HAP-1 (cell line): ENCODE measurements at regions not wholly inside any gene's neighbourhood (a gene's known extent, or its start where the extent isn't known, plus 50 kb on each side); places are given as distances from the start of the nearest gene placed in this dataset.

Source experiments
- DNase-seq, 2 experiments: peaks; one replicate each; pipeline ENCODE4 v3.0.0-alpha.2; 2016 to 2020; ENCODE audit warnings: low spot score in 2 of 2
- H3K27me3 ChIP-seq: fragments of 250-450 bp; sonication (Bioruptor Pico); 2 replicates; pipeline ENCODE4 v1.5.1; 2020; ENCODE audit warnings: low read depth, mild to moderate bottlenecking, moderate library complexity
- H3K36me3 ChIP-seq: fragments of 250-450 bp; sonication (Bioruptor Pico); replicated peaks from 2 replicates; pipeline ENCODE4 v1.5.1; 2020; ENCODE audit warnings: mild to moderate bottlenecking
- H3K4me1 ChIP-seq: fragments of 250-450 bp; sonication (Bioruptor Pico); 2 replicates; pipeline ENCODE4 v1.5.1; 2020; ENCODE audit warnings: mild to moderate bottlenecking
- H3K4me3 ChIP-seq: fragments of 250-450 bp; sonication (Bioruptor Pico); 2 replicates; pipeline ENCODE4 v1.5.1; 2020; ENCODE audit warnings: mild to moderate bottlenecking, moderate library complexity
- H3K9me3 ChIP-seq: fragments of 250-450 bp; sonication (Bioruptor Pico); 2 replicates; pipeline ENCODE4 v1.5.1; 2020; ENCODE audit warnings: mild to moderate bottlenecking, moderate library complexity
- in situ Hi-C: fragments of 300-500 bp; cut with MboI; formaldehyde crosslinking; loops from 3 replicates; pipeline ENCODE4 v1.14.3; 2020; ENCODE audit warnings: low sequenced_read_pairs, inconsistent platforms, mixed read lengths

- in situ Hi-C loops = no loop called here
- Histone ChIP-seq H3K4me3 (no peak overlapping the region), H3K27me3 (no peaks in the 10 kb centered on the region; the same call in 1 of the 2 replicates), H3K4me1 (no peaks in the 10 kb centered on the region), H3K9me3 (no peaks in the 10 kb centered on the region), H3K36me3 (no peaks in the 10 kb centered on the region)
- DNase-seq = no peak
These were observed 82.5 kb downstream of the ZNF280B start for GRCh38 chr22:22425783-22426624.

GRCh38 chr22:22427542-22428065, 80.9 kb downstream of the ZNF280B start:
- no peaks in the 10 kb centered on the region for H3K9me3 ChIP-seq
- no peaks in the 10 kb centered on the region for H3K27me3 ChIP-seq
- no peak overlapping the region for H3K4me3 ChIP-seq
- no peaks in the 10 kb centered on the region for H3K4me1 ChIP-seq
- in situ Hi-C loops = no loop called here
- no peaks in the 10 kb centered on the region for H3K36me3 ChIP-seq
- no peak for DNase-seq

DNA sequence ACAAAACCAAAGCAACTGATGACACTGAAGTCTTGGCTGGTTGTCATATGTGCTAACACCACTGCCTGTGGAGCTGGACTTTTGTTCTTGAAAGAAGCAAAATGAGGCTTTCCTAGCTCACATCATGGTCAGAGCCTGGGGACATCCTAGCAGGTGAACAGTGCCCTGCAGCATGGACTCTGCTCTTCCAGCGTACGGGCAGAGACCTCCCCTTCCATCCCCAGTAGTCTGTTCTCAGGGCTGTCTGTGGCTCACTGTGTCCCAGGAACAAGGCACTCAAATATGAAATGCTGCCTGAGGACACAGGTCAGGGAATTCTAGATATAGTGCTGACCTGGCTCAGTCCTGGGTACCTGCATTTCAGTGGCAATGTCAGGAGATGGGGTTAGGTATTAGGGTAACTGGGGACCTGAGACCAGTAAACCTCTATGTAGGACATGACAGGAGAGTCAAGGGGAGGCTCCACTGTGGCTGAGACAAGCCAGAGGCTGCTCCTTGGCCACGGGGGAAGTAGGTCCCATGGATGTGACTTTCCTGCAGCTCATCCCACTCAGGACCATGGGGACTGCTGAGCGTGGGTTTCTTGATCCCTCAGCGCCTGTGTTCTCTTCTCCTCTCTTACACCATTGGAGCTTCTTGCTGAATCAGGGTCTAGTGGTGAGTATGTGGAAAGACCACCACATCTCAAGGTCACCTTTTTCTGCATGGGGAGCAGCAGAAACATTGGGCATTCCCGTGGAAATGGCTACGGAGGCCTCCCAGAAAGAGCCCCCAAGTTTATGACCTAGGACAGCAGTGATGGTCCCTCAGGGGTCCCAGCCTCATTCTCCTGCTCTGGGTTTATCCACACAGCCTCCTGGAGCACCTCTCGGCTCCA, 80.1 kb downstream of the ZNF280B start:
- in situ Hi-C loops = no loop called here

GRCh38 chr22:22429369-22430108, 79.0 kb downstream of the ZNF280B start:
- no peak for DNase-seq
- Histone ChIP-seq H3K4me1 (no peaks in the 10 kb centered on the region), H3K4me3 (no peak overlapping the region), H3K9me3 (no peaks in the 10 kb centered on the region), H3K36me3 (no peaks in the 10 kb centered on the region), H3K27me3 (peaks cover 8% of the 10 kb centered on the region; the same call in 1 of the 2 replicates)
- in situ Hi-C loops = no loop called here

More for the DNA sequence above, 80.1 kb downstream of the ZNF280B start:
- no peaks in the 10 kb centered on the region for H3K4me1 ChIP-seq
- DNase-seq = no peak
- no peaks in the 10 kb centered on the region; the same call in 1 of the 2 replicates for H3K27me3 ChIP-seq
- H3K4me3 ChIP-seq = no peak overlapping the region
- H3K9me3 ChIP-seq = no peaks in the 10 kb centered on the region
- H3K36me3 ChIP-seq = no peaks in the 10 kb centered on the region

- Histone ChIP-seq H3K9me3 (no peaks in the 10 kb centered on the region), H3K4me3 (no peak overlapping the region), H3K27me3 (peaks cover 11% of the 10 kb centered on the region; the same call in 1 of the 2 replicates), H3K36me3 (no peaks in the 10 kb centered on the region), H3K4me1 (no peaks in the 10 kb centered on the region)
- no peak for DNase-seq
- in situ Hi-C loops = no loop called here
These were observed 78.3 kb downstream of the ZNF280B start for GRCh38 chr22:22430111-22430820.

- no peaks in the 10 kb centered on the region for H3K9me3 ChIP-seq
- peaks cover 11% of the 10 kb centered on the region; the same call in 1 of the 2 replicates for H3K27me3 ChIP-seq
- no peaks in the 10 kb centered on the region for H3K36me3 ChIP-seq
- in situ Hi-C loops = no loop called here
- H3K4me3 ChIP-seq = no peak overlapping the region
- H3K4me1 ChIP-seq = no peaks in the 10 kb centered on the region
- peak; percentile 15 to 80 for DNase-seq
These were observed 77.0 kb downstream of the ZNF280B start for GRCh38 chr22:22431271-22432220.

DNA sequence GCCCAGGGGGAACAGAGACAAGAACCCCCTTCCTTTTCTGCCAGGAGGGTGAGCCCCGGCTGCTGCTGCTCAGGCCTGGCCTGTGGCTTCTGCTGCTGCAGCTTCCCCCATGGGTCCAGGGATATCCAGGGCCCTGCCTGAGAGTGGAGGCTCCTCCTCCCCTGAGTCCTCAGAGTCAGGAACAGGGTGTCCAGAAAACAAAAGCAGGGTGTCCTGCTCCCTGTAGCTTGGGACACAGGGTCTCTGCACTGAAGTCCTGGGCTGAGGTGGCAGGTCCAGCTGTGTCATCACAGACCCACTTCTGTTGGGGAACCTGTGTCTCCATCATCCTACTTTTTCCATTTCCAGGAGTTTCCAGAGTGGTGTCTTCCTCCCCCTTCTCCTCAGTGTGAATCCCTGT, 76.1 kb downstream of the ZNF280B start:
- H3K4me3 ChIP-seq = no peak overlapping the region
- no peak for DNase-seq
- no peaks in the 10 kb centered on the region for H3K4me1 ChIP-seq
- in situ Hi-C loops = no loop called here
- H3K36me3 ChIP-seq = no peaks in the 10 kb centered on the region
- H3K27me3 ChIP-seq = peaks cover 11% of the 10 kb centered on the region; the same call in 1 of the 2 replicates
- no peaks in the 10 kb centered on the region for H3K9me3 ChIP-seq

- H3K9me3 ChIP-seq = no peaks in the 10 kb centered on the region
- H3K4me1 ChIP-seq = no peaks in the 10 kb centered on the region
- no peaks in the 10 kb centered on the region for H3K36me3 ChIP-seq
- in situ Hi-C loops = no loop called here
- peaks cover 11% of the 10 kb centered on the region; the same call in 1 of the 2 replicates for H3K27me3 ChIP-seq
- H3K4me3 ChIP-seq = no peak overlapping the region
- DNase-seq = no peak
These were observed 75.6 kb downstream of the ZNF280B start for GRCh38 chr22:22432937-22433336.

GRCh38 chr22:22433770-22434169, 74.8 kb downstream of the ZNF280B start:
- Histone ChIP-seq H3K9me3 (no peaks in the 10 kb centered on the region), H3K4me3 (no peak overlapping the region), H3K36me3 (no peaks in the 10 kb centered on the region), H3K4me1 (0 out of 2 replicates have a peak, but pooled peaks cover 2% of the 10 kb centered on the region), H3K27me3 (peaks cover 11% of the 10 kb centered on the region; the same call in 1 of the 2 replicates)
- in situ Hi-C loops = no loop called here
- DNase-seq = no peak
